ENCODE measurements at regions not wholly inside any gene's neighbourhood (a gene's known extent, or its start where the extent isn't known, plus 50 kb on each side); places are given as distances from the start of the nearest gene placed in this dataset.

- no peak for TF ChIP-seq CTCF (IDR thresholded peaks at IDR 0.05)
- no peak for TF ChIP-seq POLR2A (IDR thresholded peaks at IDR 0.05)
These were observed 252.4 kb upstream of the RPS6KA3 start for GRCh38 chrX:20519146-20519545.
